Dedifferentiated amniotic fluid mesenchymal stem cell (primary cell): ENCODE measurements at regions not wholly inside any gene's neighbourhood (a gene's known extent, or its start where the extent isn't known, plus 50 kb on each side); places are given as distances from the start of the nearest gene placed in this dataset.

Experiments
- DNase-seq: peaks from one replicate; pipeline ENCODE4 v3.0.0-alpha.2; 2016; ENCODE audit errors: extremely low spot score

- no peak for DNase-seq
Measured at GRCh38 chr5:141800617-141801016, 77.6 kb downstream of the PCDH1 start.

- no peak for DNase-seq
Measured at GRCh38 chr5:141799507-141800167, 78.6 kb downstream of the PCDH1 start.

- DNase-seq: no peak
Measured at GRCh38 chr5:141797425-141797824, 80.8 kb downstream of the PCDH1 start.

- no peak for DNase-seq
Measured at GRCh38 chr5:141795421-141795820, 82.8 kb downstream of the PCDH1 start.

- no peak for DNase-seq
Measured at GRCh38 chr5:141793881-141794280, 84.3 kb downstream of the PCDH1 start.

GRCh38 chr5:141793403-141793802 is 84.8 kb downstream of the PCDH1 start:
- no peak for DNase-seq

GRCh38 chr5:141790630-141791029 is 87.6 kb downstream of the PCDH1 start:
- DNase-seq: no peak

- DNase-seq: no peak
Measured at GRCh38 chr5:141789330-141789729, 88.9 kb downstream of the PCDH1 start.

GRCh38 chr5:141788296-141788970 is 89.8 kb downstream of the PCDH1 start:
- no peak for DNase-seq

GRCh38 chr5:141787376-141787775 is 90.8 kb downstream of the PCDH1 start:
- no peak for DNase-seq

GRCh38 chr5:141786700-141787099 is 91.5 kb downstream of the PCDH1 start:
- DNase-seq: no peak

GRCh38 chr5:141785711-141786110 is 92.5 kb downstream of the PCDH1 start:
- no peak for DNase-seq

GRCh38 chr5:141785135-141785534 is 93.1 kb downstream of the PCDH1 start:
- no peak for DNase-seq

- DNase-seq: no peak
Measured at GRCh38 chr5:141784529-141784928, 93.7 kb downstream of the PCDH1 start.

GRCh38 chr5:141783947-141784296 is 94.3 kb downstream of the PCDH1 start:
- no peak for DNase-seq

GRCh38 chr5:141783005-141783946 is 94.9 kb downstream of the PCDH1 start:
- DNase-seq: no peak

GRCh38 chr5:141781910-141782309 is 96.3 kb downstream of the PCDH1 start:
- DNase-seq: no peak

- no peak for DNase-seq
Measured at GRCh38 chr5:141780952-141781781, 97.0 kb downstream of the PCDH1 start.

GRCh38 chr5:141780240-141780951 is 97.8 kb downstream of the PCDH1 start:
- DNase-seq: no peak

- DNase-seq: no peak
Measured at GRCh38 chr5:141779503-141779973, 97.5 kb upstream of the ARAP3 start.

- DNase-seq: no peak
Measured at GRCh38 chr5:141778683-141779082, 96.7 kb upstream of the ARAP3 start.
